HEK293 (cell line): ENCODE measurements at regions not wholly inside any gene's neighbourhood (a gene's known extent, or its start where the extent isn't known, plus 50 kb on each side); places are given as distances from the start of the nearest gene placed in this dataset.
"Not testable (repeated sequence)": the region's sequence is repeated elsewhere in the genome, so short reads cannot be mapped to it uniquely, and the experiment has no call there.

ENCODE experiments used
- CTCF ChIA-PET: fragments of 350-600 bp; formaldehyde crosslinking; extraction: SDS; loops from one replicate; lab custom pipeline; 2021; ENCODE audit warnings: antibody characterized with exemption; lab: Yijun Ruan, JAX
- POLR2A ChIA-PET: fragments of 300-600 bp; formaldehyde crosslinking; extraction: SDS; loops from one replicate; lab custom pipeline; 2020; ENCODE audit warnings: antibody characterized with exemption, inconsistent platforms; lab: Yijun Ruan, JAX
- H3K27ac ChIP-seq: fragments of 200-500 bp; sonication (Bioruptor generic); 2 replicates; pipeline ENCODE4 v1.5.1; 2014; ENCODE audit warnings: low read depth, low read length, control low read depth, inconsistent platforms; ENCODE audit errors: extremely low read depth
- H3K36me3 ChIP-seq, 2 experiments: fragments of 200-500 bp in 1 of 2; sonication (Bioruptor generic) in 1 of 2; 1 replicate in 1 of 2; 2 replicates in 1 of 2; pipeline ENCODE4 v1.5.1; 2014 to 2017; ENCODE audit warnings: inconsistent platforms in 2 of 2, low read length in 2 of 2; ENCODE audit not compliant: control insufficient read depth in 2 of 2, insufficient read depth in 1 of 2
- H3K4me1 ChIP-seq: fragments of 200-500 bp; sonication (Bioruptor generic); 2 replicates; pipeline ENCODE4 v1.5.1; 2014; ENCODE audit warnings: mild to moderate bottlenecking, low read length, inconsistent platforms; ENCODE audit not compliant: control insufficient read depth, insufficient read depth
- H3K4me3 ChIP-seq: 2 replicates; pipeline ENCODE4 v1.5.1; 2011; ENCODE audit warnings: low read depth, mild to moderate bottlenecking, control low read depth, low read length, moderate library complexity
- H3K9me3 ChIP-seq: fragments of 200-500 bp; sonication (Bioruptor generic); 2 replicates; pipeline ENCODE4 v1.5.1; 2014; ENCODE audit warnings: low read depth, low read length, inconsistent platforms; ENCODE audit not compliant: control insufficient read depth, insufficient read depth
- BCL11B ChIP-seq: fragments of 450-650 bp; formaldehyde crosslinking; IDR thresholded peaks from 2 replicates; pipeline ENCODE4 v1.5.1; 2016; ENCODE audit warnings: low read depth, missing biosample characterization, missing genetic modification characterization
- KLF1 ChIP-seq: fragments of 450-650 bp; formaldehyde crosslinking; IDR thresholded peaks from 2 replicates; pipeline ENCODE4 v1.5.1; 2016; ENCODE audit warnings: missing biosample characterization, missing genetic modification characterization
- ZBTB10 ChIP-seq: fragments of 450-650 bp; formaldehyde crosslinking; IDR thresholded peaks from 2 replicates; pipeline ENCODE4 v1.5.1; 2016; ENCODE audit warnings: missing biosample characterization, missing genetic modification characterization
- ZBTB20 ChIP-seq: fragments of 450-650 bp; formaldehyde crosslinking; IDR thresholded peaks from 2 replicates; pipeline ENCODE4 v1.5.1; 2016; ENCODE audit warnings: missing biosample characterization, missing genetic modification characterization
- ZBTB26 ChIP-seq: fragments of 450-650 bp; formaldehyde crosslinking; optimal IDR thresholded peaks from 2 replicates; pipeline ENCODE3; 2016; ENCODE audit warnings: missing biosample characterization, mild to moderate bottlenecking, missing genetic modification characterization
- ZNF114 ChIP-seq: fragments of 450-650 bp; formaldehyde crosslinking; IDR thresholded peaks from 2 replicates; pipeline ENCODE4 v1.5.0; 2017; ENCODE audit warnings: missing biosample characterization, missing genetic modification characterization
- ZNF174 ChIP-seq: fragments of 450-650 bp; formaldehyde crosslinking; IDR thresholded peaks from 2 replicates; pipeline ENCODE4 v1.5.0; 2017; ENCODE audit warnings: missing biosample characterization, mild to moderate bottlenecking, missing genetic modification characterization
- ZNF214 ChIP-seq: fragments of 450-650 bp; formaldehyde crosslinking; IDR thresholded peaks from 2 replicates; pipeline ENCODE4 v1.5.1; 2017; ENCODE audit warnings: missing biosample characterization, mild to moderate bottlenecking, missing genetic modification characterization, borderline replicate concordance
- ZNF324 ChIP-seq: fragments of 450-650 bp; formaldehyde crosslinking; IDR thresholded peaks from 2 replicates; pipeline ENCODE4 v1.5.1; 2016; ENCODE audit warnings: missing biosample characterization, missing genetic modification characterization
- ZNF391 ChIP-seq: fragments of 450-650 bp; formaldehyde crosslinking; IDR thresholded peaks from 2 replicates; pipeline ENCODE4 v1.5.1; 2016; ENCODE audit warnings: low read depth, missing biosample characterization, missing genetic modification characterization, borderline replicate concordance
- ZNF513 ChIP-seq: fragments of 450-650 bp; IDR thresholded peaks from 2 replicates; pipeline ENCODE4 v1.5.1; 2018; ENCODE audit warnings: missing biosample characterization, missing genetic modification characterization
- ZNF514 ChIP-seq: fragments of 450-650 bp; formaldehyde crosslinking; IDR thresholded peaks from 2 replicates; pipeline ENCODE4 v1.5.1; 2016; ENCODE audit warnings: missing biosample characterization, missing genetic modification characterization
- ZNF580 ChIP-seq: fragments of 450-650 bp; formaldehyde crosslinking; IDR thresholded peaks from 2 replicates; pipeline ENCODE4 v1.5.1; 2016; ENCODE audit warnings: missing biosample characterization, missing genetic modification characterization
- ZNF624 ChIP-seq: fragments of 450-650 bp; formaldehyde crosslinking; IDR thresholded peaks from 2 replicates; pipeline ENCODE4 v1.5.1; 2017; ENCODE audit warnings: missing biosample characterization, missing genetic modification characterization
- ZNF707 ChIP-seq: fragments of 450-650 bp; formaldehyde crosslinking; IDR thresholded peaks from 2 replicates; pipeline ENCODE4 v1.5.1; 2016; ENCODE audit warnings: missing biosample characterization, missing genetic modification characterization
- ZSCAN16 ChIP-seq: fragments of 450-650 bp; formaldehyde crosslinking; IDR thresholded peaks from 2 replicates; pipeline ENCODE4 v1.5.1; 2016; ENCODE audit warnings: missing biosample characterization, missing genetic modification characterization
- TF ChIP-seq, protein P1 (sequence below): fragments of 450-650 bp; formaldehyde crosslinking; IDR thresholded peaks from 2 replicates; pipeline ENCODE4 v1.5.1; 2016; ENCODE audit warnings: missing biosample characterization, missing genetic modification characterization
- TF ChIP-seq, protein P2 (sequence below): fragments of 450-650 bp; formaldehyde crosslinking; IDR thresholded peaks from 2 replicates; pipeline ENCODE4 v1.5.1; 2016; ENCODE audit warnings: missing biosample characterization, missing genetic modification characterization

DNA sequence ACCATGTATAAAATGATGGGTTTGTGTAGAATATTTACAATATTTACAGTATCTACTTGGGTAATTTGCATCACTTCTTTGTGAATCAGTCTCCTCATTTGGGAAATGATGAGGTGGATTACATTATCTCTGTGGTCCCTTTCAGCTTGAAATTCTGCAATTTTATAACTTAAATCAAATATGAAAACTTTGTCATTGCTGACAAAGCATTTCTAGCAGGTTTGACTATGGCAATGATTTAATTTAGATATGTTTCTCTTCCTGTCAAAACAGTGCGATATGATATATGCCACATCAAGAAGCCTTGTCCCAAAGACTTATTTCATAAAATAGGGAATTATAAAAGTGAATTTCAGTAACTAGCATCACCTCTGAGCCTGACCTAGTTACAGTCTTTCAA, 315.8 kb upstream of the MEIS2 start:
- no peak overlapping the region for H3K4me3 ChIP-seq
- no peak overlapping the region for H3K27ac ChIP-seq
- H3K9me3 ChIP-seq, result no peaks in the 10 kb centered on the region
- no peaks in the 10 kb centered on the region for H3K36me3 ChIP-seq
- CTCF ChIA-PET, result no interaction called here
- H3K4me1 ChIP-seq, result no peaks in the 10 kb centered on the region
- POLR2A ChIA-PET, result no interaction called here
- TF ChIP-seq ZNF580 (tag by site-specific recombination) (no peak), ZNF214 (tag by site-specific recombination) (no peak), ZNF391 (no peak), ZBTB10 (no peak), ZNF324 (tag by site-specific recombination) (no peak), ZBTB26 (tag by site-specific recombination) (no peak), ZNF513 (no peak), BCL11B (no peak)
- TF ChIP-seq, protein P1, sequence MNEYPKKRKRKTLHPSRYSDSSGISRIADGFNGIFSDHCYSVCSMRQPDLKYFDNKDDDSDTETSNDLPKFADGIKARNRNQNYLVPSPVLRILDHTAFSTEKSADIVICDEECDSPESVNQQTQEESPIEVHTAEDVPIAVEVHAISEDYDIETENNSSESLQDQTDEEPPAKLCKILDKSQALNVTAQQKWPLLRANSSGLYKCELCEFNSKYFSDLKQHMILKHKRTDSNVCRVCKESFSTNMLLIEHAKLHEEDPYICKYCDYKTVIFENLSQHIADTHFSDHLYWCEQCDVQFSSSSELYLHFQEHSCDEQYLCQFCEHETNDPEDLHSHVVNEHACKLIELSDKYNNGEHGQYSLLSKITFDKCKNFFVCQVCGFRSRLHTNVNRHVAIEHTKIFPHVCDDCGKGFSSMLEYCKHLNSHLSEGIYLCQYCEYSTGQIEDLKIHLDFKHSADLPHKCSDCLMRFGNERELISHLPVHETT, result no peak

DNA sequence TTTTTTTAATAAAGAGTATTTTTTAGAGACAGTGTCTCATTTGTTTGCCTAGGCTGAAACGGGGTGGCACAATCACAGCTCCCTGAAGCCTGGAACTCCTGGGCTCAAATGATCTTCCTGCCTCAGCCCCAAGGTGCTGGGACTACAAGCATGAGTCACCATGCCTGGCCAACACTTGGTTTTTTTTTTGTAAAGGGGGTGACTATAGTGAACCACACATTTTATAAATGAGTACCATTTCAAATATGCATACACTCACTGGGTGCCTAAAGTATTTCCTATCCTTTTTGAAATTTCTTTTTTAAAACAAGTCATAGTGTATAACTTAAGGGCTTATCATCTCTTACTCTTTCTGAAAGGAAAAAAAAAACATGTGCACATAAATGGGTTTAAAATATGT, 325.2 kb upstream of the MEIS2 start:
- ChIA-PET CTCF (no interaction called here), POLR2A (no interaction called here)
- H3K27ac ChIP-seq, result no peak overlapping the region
- H3K4me3 ChIP-seq, result no peak overlapping the region
- no peak for TF ChIP-seq KLF1 (tag by site-specific recombination)
- no peak for TF ChIP-seq ZNF114 (tag by site-specific recombination)
- TF ChIP-seq, protein P2, sequence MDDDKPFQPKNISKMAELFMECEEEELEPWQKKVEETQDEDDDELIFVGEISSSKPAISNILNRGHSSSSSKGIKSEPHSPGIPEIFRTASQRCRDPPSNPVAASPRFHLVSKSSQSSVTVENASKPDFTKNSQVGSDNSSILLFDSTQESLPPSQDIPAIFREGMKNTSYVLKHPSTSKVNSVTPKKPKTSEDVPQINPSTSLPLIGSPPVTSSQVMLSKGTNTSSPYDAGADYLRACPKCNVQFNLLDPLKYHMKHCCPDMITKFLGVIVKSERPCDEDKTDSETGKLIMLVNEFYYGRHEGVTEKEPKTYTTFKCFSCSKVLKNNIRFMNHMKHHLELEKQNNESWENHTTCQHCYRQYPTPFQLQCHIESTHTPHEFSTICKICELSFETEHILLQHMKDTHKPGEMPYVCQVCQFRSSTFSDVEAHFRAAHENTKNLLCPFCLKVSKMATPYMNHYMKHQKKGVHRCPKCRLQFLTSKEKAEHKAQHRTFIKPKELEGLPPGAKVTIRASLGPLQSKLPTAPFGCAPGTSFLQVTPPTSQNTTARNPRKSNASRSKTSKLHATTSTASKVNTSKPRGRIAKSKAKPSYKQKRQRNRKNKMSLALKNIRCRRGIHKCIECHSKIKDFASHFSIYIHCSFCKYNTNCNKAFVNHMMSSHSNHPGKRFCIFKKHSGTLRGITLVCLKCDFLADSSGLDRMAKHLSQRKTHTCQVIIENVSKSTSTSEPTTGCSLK (tag by site-specific recombination), result no peak
- no peak for TF ChIP-seq ZBTB20 (tag by site-specific recombination)
- TF ChIP-seq ZSCAN16 (tag by site-specific recombination), result no peak
- no peak for TF ChIP-seq ZNF514 (tag by site-specific recombination)
- no peak for TF ChIP-seq ZNF707 (tag by site-specific recombination)
- TF ChIP-seq ZNF624 (tag by site-specific recombination), result no peak
- no peak for TF ChIP-seq ZNF174
- no peaks in the 10 kb centered on the region for H3K9me3 ChIP-seq
- H3K4me1 ChIP-seq, result no peaks in the 10 kb centered on the region
- H3K36me3 ChIP-seq, result no peaks in the 10 kb centered on the region

- H3K36me3 ChIP-seq, H3K27ac ChIP-seq, CTCF ChIA-PET, H3K4me3 ChIP-seq, H3K4me1 ChIP-seq, POLR2A ChIA-PET, H3K9me3 ChIP-seq: not testable (repeated sequence)
Measured at GRCh38 chr15:37427393-37427792, 327.0 kb upstream of the MEIS2 start.
